Breast epithelium (tissue), 4 donors: ENCODE measurements at regions not wholly inside any gene's neighbourhood (a gene's known extent, or its start where the extent isn't known, plus 50 kb on each side); places are given as distances from the start of the nearest gene placed in this dataset.

Experiments
- DNase-seq, 2 donors: peaks; one replicate each; pipeline ENCODE4 v3.0.0-alpha.2; 2019; ENCODE audit warnings: low spot score in 2 of 2
- H3K27ac ChIP-seq, 2 donors: fragments of 200-600 bp; sonication (generic) in 1 of 2; one replicate each; pipeline ENCODE4 v1.5.1; 2016 to 2019; ENCODE audit warnings: mild to moderate bottlenecking in 1 of 2
- H3K27me3 ChIP-seq, 2 donors: fragments of 200-600 bp; sonication (generic) in 1 of 2; one replicate each; pipeline versions ENCODE4 v1.5.1 to v1.6.0; 2017 to 2019; ENCODE audit warnings: control low read depth in 1 of 2, mild to moderate bottlenecking in 1 of 2
- H3K36me3 ChIP-seq: fragments of 200-600 bp; one replicate; pipeline ENCODE4 v1.5.1; 2019
- H3K4me1 ChIP-seq, 2 donors: fragments of 200-600 bp; sonication (generic); one replicate each; pipeline ENCODE4 v1.5.1; 2016 to 2019; ENCODE audit warnings: control low read depth in 1 of 2
- H3K4me3 ChIP-seq, 3 donors: fragments of 200-600 bp; sonication (generic); 1 replicate in 2 of 3; 2 replicates in 1 of 3; pipeline ENCODE4 v1.5.1; 2016 to 2019; ENCODE audit warnings: mild to moderate bottlenecking in 3 of 3, moderate library complexity in 2 of 3
- H3K9me3 ChIP-seq, 2 donors: fragments of 200-600 bp; sonication (generic) in 1 of 2; one replicate each; pipeline ENCODE4 v1.5.1; 2016 to 2019; ENCODE audit warnings: control low read depth in 1 of 2
- CTCF ChIP-seq, 3 donors: fragments of 450-650 bp; IDR thresholded peaks; one replicate each; pipeline ENCODE4 v1.5.1; 2016 to 2017; ENCODE audit warnings: antibody characterized with exemption in 3 of 3, mild to moderate bottlenecking in 3 of 3, moderate library complexity in 3 of 3
- POLR2A ChIP-seq: fragments of 450-650 bp; IDR thresholded peaks from one replicate; pipeline ENCODE4 v1.6.1; 2016; ENCODE audit warnings: antibody characterized with exemption, mild to moderate bottlenecking, moderate library complexity
- POLR2AphosphoS5 ChIP-seq, 3 donors: sonication (generic); formaldehyde crosslinking; IDR thresholded peaks; one replicate each; pipeline ENCODE4 v1.6.1; 2017; ENCODE audit warnings: antibody characterized with exemption in 3 of 3
- intact Hi-C: fragments of 100-400 bp; cut with DNase I; formaldehyde crosslinking; loops from one replicate; pipeline ENCODE4 v1.15.1; 2023; ENCODE audit warnings: low total_unique reads

- H3K9me3 ChIP-seq = peaks cover 0 to 11% of the 10 kb centered on the region in 2 donors
- H3K36me3 ChIP-seq = no peaks in the 10 kb centered on the region
- TF ChIP-seq POLR2A (no peak), POLR2AphosphoS5 (IDR thresholded peaks at IDR 0.05) (no peak), CTCF (IDR thresholded peaks at IDR 0.05) (no peak)
- intact Hi-C loops = no loop called here
- H3K27me3 ChIP-seq = no peaks in the 10 kb centered on the region
- no peak overlapping the region for H3K4me3 ChIP-seq
- no peak for DNase-seq
- H3K4me1 ChIP-seq = no peaks in the 10 kb centered on the region
- no peak overlapping the region for H3K27ac ChIP-seq
Observed at GRCh38 chr2:66815886-66816285, 381.0 kb downstream of the MEIS1 start.

DNA sequence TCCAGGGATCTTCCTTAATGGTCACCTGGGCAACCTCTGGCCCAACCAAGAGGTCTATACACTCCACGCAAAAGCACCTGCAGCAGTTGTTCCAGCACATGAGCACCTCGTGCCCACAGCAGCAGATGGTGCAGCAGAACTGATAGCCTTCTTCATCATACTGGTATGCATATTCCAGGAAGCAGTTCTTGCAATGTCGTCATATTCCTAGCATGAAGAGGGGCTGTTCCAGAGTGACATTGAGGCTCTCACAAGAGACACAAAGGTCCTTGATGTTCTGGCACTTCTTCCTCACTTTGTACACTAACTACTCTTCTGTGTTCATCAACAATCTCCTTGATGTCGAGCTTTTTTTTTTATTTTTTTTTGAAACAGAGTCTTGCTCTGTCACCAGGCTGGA lies 386.2 kb downstream of the MEIS1 start:
- Histone ChIP-seq H3K9me3 (peaks cover 0 to 11% of the 10 kb centered on the region in 2 donors), H3K4me3 (no peak overlapping the region), H3K27ac (no peak overlapping the region), H3K36me3 (no peaks in the 10 kb centered on the region), H3K27me3 (no peaks in the 10 kb centered on the region), H3K4me1 (no peaks in the 10 kb centered on the region)
- intact Hi-C loops = no loop called here
- DNase-seq = no peak
- TF ChIP-seq POLR2A (no peak), CTCF (IDR thresholded peaks at IDR 0.05) (no peak), POLR2AphosphoS5 (IDR thresholded peaks at IDR 0.05) (no peak)

GRCh38 chr2:66822186-66822585 lies 387.3 kb downstream of the MEIS1 start:
- H3K4me1 ChIP-seq = no peaks in the 10 kb centered on the region

DNA sequence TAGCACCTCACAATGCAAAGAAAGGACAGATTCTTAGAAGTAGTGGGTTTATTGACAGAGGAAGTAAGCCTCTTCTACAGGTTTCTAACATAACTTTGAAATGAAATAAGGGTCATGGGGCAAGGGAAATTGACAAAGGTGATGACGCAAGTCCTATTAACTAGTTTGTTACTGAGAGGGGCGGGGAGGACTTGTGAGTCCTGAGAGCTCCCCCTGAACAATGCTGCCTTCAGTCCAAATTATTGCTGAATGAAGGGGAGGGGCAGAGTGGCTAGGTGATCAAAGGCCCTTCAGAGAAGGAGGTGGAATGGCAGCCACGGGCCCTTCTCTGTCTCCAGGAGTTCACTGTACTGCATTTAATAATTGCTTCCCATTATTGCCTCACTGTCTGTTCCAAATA lies 390.0 kb downstream of the MEIS1 start:
- no peak for DNase-seq
- intact Hi-C loops = no loop called here
- Histone ChIP-seq H3K36me3 (no peaks in the 10 kb centered on the region), H3K27me3 (no peaks in the 10 kb centered on the region), H3K4me3 (no peak overlapping the region), H3K27ac (no peak overlapping the region), H3K9me3 (no peaks in the 10 kb centered on the region), H3K4me1 (no peaks in the 10 kb centered on the region)
- TF ChIP-seq POLR2AphosphoS5 (IDR thresholded peaks at IDR 0.05) (no peak), POLR2A (no peak), CTCF (IDR thresholded peaks at IDR 0.05) (no peak)

More at GRCh38 chr2:66822186-66822585, 387.3 kb downstream of the MEIS1 start:
- no peak for DNase-seq
- Histone ChIP-seq H3K27me3 (no peaks in the 10 kb centered on the region), H3K36me3 (no peaks in the 10 kb centered on the region), H3K4me3 (no peak overlapping the region), H3K27ac (no peak overlapping the region), H3K9me3 (peaks cover 0 to 11% of the 10 kb centered on the region in 2 donors)
- TF ChIP-seq POLR2AphosphoS5 (IDR thresholded peaks at IDR 0.05) (no peak), CTCF (IDR thresholded peaks at IDR 0.05) (no peak), POLR2A (no peak)
- intact Hi-C loops = no loop called here

DNA sequence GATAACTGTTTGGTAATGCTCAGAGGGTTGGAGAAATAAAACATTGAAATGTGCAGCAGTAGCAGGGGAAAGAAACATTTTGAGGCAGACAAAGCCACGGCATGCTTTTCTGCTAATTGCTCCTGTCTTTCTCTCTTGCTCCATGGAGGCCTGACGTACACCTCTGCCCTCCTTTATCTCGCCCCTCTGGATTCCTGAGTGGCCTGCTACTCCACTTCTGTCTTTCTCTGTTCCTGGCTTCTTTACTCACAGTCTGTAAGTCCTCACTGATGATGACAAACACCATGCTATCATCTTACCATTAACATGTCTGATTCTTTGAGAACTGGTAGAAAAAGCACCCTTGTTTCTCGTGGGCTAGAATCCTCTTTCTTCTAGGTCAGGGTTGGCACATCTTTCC lies 392.9 kb downstream of the MEIS1 start:
- H3K9me3 ChIP-seq = no peaks in the 10 kb centered on the region
- H3K36me3 ChIP-seq = no peaks in the 10 kb centered on the region
- H3K27me3 ChIP-seq = no peaks in the 10 kb centered on the region
- TF ChIP-seq CTCF (IDR thresholded peaks at IDR 0.05) (no peak), POLR2AphosphoS5 (IDR thresholded peaks at IDR 0.05) (no peak), POLR2A (no peak)
- no peak overlapping the region for H3K4me3 ChIP-seq
- intact Hi-C loops = no loop called here
- no peaks in the 10 kb centered on the region for H3K4me1 ChIP-seq
- H3K27ac ChIP-seq = no peak overlapping the region
- DNase-seq = no peak
